ENCODE measurements at regions not wholly inside any gene's neighbourhood (a gene's known extent, or its start where the extent isn't known, plus 50 kb on each side); places are given as distances from the start of the nearest gene placed in this dataset.

- DNase-seq, result no peak
- H3K4me3 ChIP-seq, result no peak overlapping the region
- no peaks in the 10 kb centered on the region for H3K9me3 ChIP-seq (ENCODE audit: control insufficient read depth in 4 of 4, insufficient read depth in 3 of 4, low read length in 3 of 4)
- no peaks in the 10 kb centered on the region for H3K4me1 ChIP-seq (ENCODE audit: control insufficient read depth in 5 of 5, insufficient read depth in 5 of 5, low read length in 5 of 5)
- ATAC-seq (ENCODE audit: insufficient read depth, low FRiP score), result no peak
- 68 to 75% methylated on average over 6 of the region's 6 CpGs for WGBS, 2 donors
- no peaks in the 10 kb centered on the region for H3K27me3 ChIP-seq (ENCODE audit: control insufficient read depth in 3 of 3, insufficient read depth in 3 of 3, low read length in 2 of 3)
- H3K9ac ChIP-seq (ENCODE audit: insufficient read depth in 1 of 2, low read length in 2 of 2), result no peak overlapping the region
- TF ChIP-seq, protein P1, sequence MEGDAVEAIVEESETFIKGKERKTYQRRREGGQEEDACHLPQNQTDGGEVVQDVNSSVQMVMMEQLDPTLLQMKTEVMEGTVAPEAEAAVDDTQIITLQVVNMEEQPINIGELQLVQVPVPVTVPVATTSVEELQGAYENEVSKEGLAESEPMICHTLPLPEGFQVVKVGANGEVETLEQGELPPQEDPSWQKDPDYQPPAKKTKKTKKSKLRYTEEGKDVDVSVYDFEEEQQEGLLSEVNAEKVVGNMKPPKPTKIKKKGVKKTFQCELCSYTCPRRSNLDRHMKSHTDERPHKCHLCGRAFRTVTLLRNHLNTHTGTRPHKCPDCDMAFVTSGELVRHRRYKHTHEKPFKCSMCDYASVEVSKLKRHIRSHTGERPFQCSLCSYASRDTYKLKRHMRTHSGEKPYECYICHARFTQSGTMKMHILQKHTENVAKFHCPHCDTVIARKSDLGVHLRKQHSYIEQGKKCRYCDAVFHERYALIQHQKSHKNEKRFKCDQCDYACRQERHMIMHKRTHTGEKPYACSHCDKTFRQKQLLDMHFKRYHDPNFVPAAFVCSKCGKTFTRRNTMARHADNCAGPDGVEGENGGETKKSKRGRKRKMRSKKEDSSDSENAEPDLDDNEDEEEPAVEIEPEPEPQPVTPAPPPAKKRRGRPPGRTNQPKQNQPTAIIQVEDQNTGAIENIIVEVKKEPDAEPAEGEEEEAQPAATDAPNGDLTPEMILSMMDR (IDR thresholded peaks at IDR 0.05; ENCODE audit: control extremely low read depth, extremely low read depth), result no peak
- H3K36me3 ChIP-seq (ENCODE audit: control insufficient read depth in 4 of 4, insufficient read depth in 4 of 4, low read length in 4 of 4), result no peaks in the 10 kb centered on the region
- no peak overlapping the region for H3K27ac ChIP-seq (ENCODE audit: low read depth in 1 of 2, low read length in 1 of 2)
Observed at GRCh38 chr7:53315981-53316380, 280.5 kb downstream of the POM121L12 start.

GRCh38 chr7:53318566-53318965 lies 283.1 kb downstream of the POM121L12 start:
- peaks cover 0 to 4% (median 0%) of the 10 kb centered on the region in 4 donors for H3K9me3 ChIP-seq (ENCODE audit: control insufficient read depth in 4 of 4, insufficient read depth in 3 of 4, low read length in 3 of 4)
- H3K36me3 ChIP-seq (ENCODE audit: control insufficient read depth in 4 of 4, insufficient read depth in 4 of 4, low read length in 4 of 4), result no peaks in the 10 kb centered on the region
- DNase-seq, result no peak
- TF ChIP-seq, protein P1 (IDR thresholded peaks at IDR 0.05; ENCODE audit: control extremely low read depth, extremely low read depth), result no peak
- no peak overlapping the region for H3K27ac ChIP-seq (ENCODE audit: low read depth in 1 of 2, low read length in 1 of 2)
- H3K27me3 ChIP-seq (ENCODE audit: control insufficient read depth in 3 of 3, insufficient read depth in 3 of 3, low read length in 2 of 3), result no peaks in the 10 kb centered on the region
- no peaks in the 10 kb centered on the region for H3K4me1 ChIP-seq (ENCODE audit: control insufficient read depth in 5 of 5, insufficient read depth in 5 of 5, low read length in 5 of 5)
- no peak overlapping the region for H3K9ac ChIP-seq (ENCODE audit: insufficient read depth in 1 of 2, low read length in 2 of 2)
- 88 to 91% methylated on average over 4 of the region's 4 CpGs for WGBS, 2 donors
- ATAC-seq (ENCODE audit: insufficient read depth, low FRiP score), result no peak
- H3K4me3 ChIP-seq, result no peak overlapping the region

GRCh38 chr7:53325061-53325460 lies 289.6 kb downstream of the POM121L12 start:
- TF ChIP-seq, protein P1 (IDR thresholded peaks at IDR 0.05; ENCODE audit: control extremely low read depth, extremely low read depth), result no peak
- Histone ChIP-seq H3K9ac (ENCODE audit: insufficient read depth in 1 of 2, low read length in 2 of 2) (no peak overlapping the region), H3K27me3 (ENCODE audit: control insufficient read depth in 3 of 3, insufficient read depth in 3 of 3, low read length in 2 of 3) (no peaks in the 10 kb centered on the region), H3K4me3 (no peak overlapping the region), H3K9me3 (ENCODE audit: control insufficient read depth in 4 of 4, insufficient read depth in 3 of 4, low read length in 3 of 4) (peaks cover 0 to 4% (median 0%) of the 10 kb centered on the region in 4 donors), H3K4me1 (ENCODE audit: control insufficient read depth in 5 of 5, insufficient read depth in 5 of 5, low read length in 5 of 5) (no peaks in the 10 kb centered on the region), H3K27ac (ENCODE audit: low read depth in 1 of 2, low read length in 1 of 2) (no peak overlapping the region), H3K36me3 (ENCODE audit: control insufficient read depth in 4 of 4, insufficient read depth in 4 of 4, low read length in 4 of 4) (no peaks in the 10 kb centered on the region)
- WGBS, 2 donors, result 45 to 58% methylated on average over 2 of the region's 2 CpGs
- DNase-seq (no peak), ATAC-seq (ENCODE audit: insufficient read depth, low FRiP score) (no peak)

DNA sequence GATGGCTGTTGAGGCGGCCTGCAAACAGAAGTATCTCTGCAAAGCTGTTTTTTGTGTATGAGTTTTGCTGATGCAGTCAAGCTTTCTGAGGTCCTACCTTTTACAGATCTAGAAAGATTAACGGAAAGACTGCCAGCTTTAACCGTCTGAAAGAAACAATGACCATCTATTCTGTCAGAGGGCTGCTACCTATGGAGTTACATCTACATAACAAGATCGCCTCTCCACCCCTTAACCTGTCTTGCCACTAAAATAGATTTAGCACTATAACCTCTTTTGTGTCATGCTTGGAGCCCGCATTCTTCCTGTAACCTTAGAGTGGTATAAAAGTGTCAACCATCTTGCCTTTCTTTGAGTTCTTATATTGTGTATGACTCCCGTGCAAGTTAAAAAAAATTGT lies 291.2 kb downstream of the POM121L12 start:
- Histone ChIP-seq H3K36me3 (ENCODE audit: control insufficient read depth in 4 of 4, insufficient read depth in 4 of 4, low read length in 4 of 4) (no peaks in the 10 kb centered on the region), H3K9ac (ENCODE audit: insufficient read depth in 1 of 2, low read length in 2 of 2) (no peak overlapping the region), H3K27ac (ENCODE audit: low read depth in 1 of 2, low read length in 1 of 2) (no peak overlapping the region), H3K4me1 (ENCODE audit: control insufficient read depth in 5 of 5, insufficient read depth in 5 of 5, low read length in 5 of 5) (no peaks in the 10 kb centered on the region), H3K9me3 (ENCODE audit: control insufficient read depth in 4 of 4, insufficient read depth in 3 of 4, low read length in 3 of 4) (peaks cover 0 to 7% (median 0%) of the 10 kb centered on the region in 4 donors), H3K27me3 (ENCODE audit: control insufficient read depth in 3 of 3, insufficient read depth in 3 of 3, low read length in 2 of 3) (no peaks in the 10 kb centered on the region), H3K4me3 (no peak overlapping the region)
- DNase-seq, result no peak
- TF ChIP-seq, protein P1 (IDR thresholded peaks at IDR 0.05; ENCODE audit: control extremely low read depth, extremely low read depth), result no peak
- no peak for ATAC-seq (ENCODE audit: insufficient read depth, low FRiP score)
- 56 to 57% methylated on average over 6 of the region's 6 CpGs for WGBS, 2 donors

All from lung (tissue), 11 donors.